HL-60 (cell line): ENCODE measurements at regions not wholly inside any gene's neighbourhood (a gene's known extent, or its start where the extent isn't known, plus 50 kb on each side); places are given as distances from the start of the nearest gene placed in this dataset.

Experiments used
- DNase-seq, 2 experiments: peaks; one replicate each; pipeline ENCODE4 v3.0.0-alpha.2; 2010 to 2020; ENCODE audit warnings: low read depth in 1 of 2, low spot score in 1 of 2
- H3K27ac ChIP-seq: fragments of 250-450 bp; sonication (Bioruptor Pico); replicated peaks from 2 replicates; pipeline ENCODE4 v1.5.1; 2020; ENCODE audit warnings: mild to moderate bottlenecking, moderate library complexity
- H3K27me3 ChIP-seq: fragments of 250-450 bp; sonication (Bioruptor Pico); 2 replicates; pipeline ENCODE4 v1.5.1; 2021; ENCODE audit warnings: mild to moderate bottlenecking, moderate library complexity; ENCODE audit not compliant: insufficient read depth, poor library complexity, severe bottlenecking
- H3K4me3 ChIP-seq: replicated peaks from 2 replicates; pipeline ENCODE4 v1.5.1; 2011; ENCODE audit warnings: mild to moderate bottlenecking, control low read depth, low read length; ENCODE audit not compliant: insufficient read depth
- CTCF ChIP-seq: IDR thresholded peaks from one replicate; pipeline ENCODE4 v1.5.1; 2011; ENCODE audit warnings: low read length, control low read depth, inconsistent platforms; ENCODE audit not compliant: insufficient read depth
- GABPA ChIP-seq: IDR thresholded peaks from 2 replicates; pipeline ENCODE4 v1.6.1; 2012; ENCODE audit warnings: low read depth
- POLR2AphosphoS5 ChIP-seq: IDR thresholded peaks from 2 replicates; pipeline ENCODE4 v1.6.1; 2012; ENCODE audit warnings: low read depth
- REST ChIP-seq: IDR thresholded peaks from 2 replicates; pipeline ENCODE4 v1.6.1; 2012; ENCODE audit warnings: low read depth; ENCODE audit not compliant: insufficient replicate concordance
- SPI1 ChIP-seq: IDR thresholded peaks from 2 replicates; pipeline ENCODE4 v1.6.1; 2012; ENCODE audit warnings: low read depth, mild to moderate bottlenecking, borderline replicate concordance

GRCh38 chr4:188854436-188854835, 715.2 kb downstream of the TRIML1 start:
- TF ChIP-seq SPI1 (no peak), CTCF (no peak), GABPA (no peak), REST (no peak), POLR2AphosphoS5 (no peak)
- DNase-seq = no peak
- Histone ChIP-seq H3K4me3 (no peak overlapping the region), H3K27me3 (no peaks in the 10 kb centered on the region), H3K27ac (no peak overlapping the region)

GRCh38 chr4:188858696-188859095, 719.5 kb downstream of the TRIML1 start:
- Histone ChIP-seq H3K27me3 (no peaks in the 10 kb centered on the region), H3K4me3 (no peak overlapping the region), H3K27ac (no peak overlapping the region)
- TF ChIP-seq POLR2AphosphoS5 (no peak), GABPA (no peak), CTCF (no peak), SPI1 (no peak), REST (no peak)
- no peak for DNase-seq

GRCh38 chr4:188864741-188865140, 725.5 kb downstream of the TRIML1 start:
- Histone ChIP-seq H3K4me3 (no peak overlapping the region), H3K27me3 (no peaks in the 10 kb centered on the region), H3K27ac (no peak overlapping the region)
- no peak for TF ChIP-seq SPI1
- TF ChIP-seq CTCF = no peak
- no peak for TF ChIP-seq POLR2AphosphoS5
- TF ChIP-seq GABPA = no peak
- TF ChIP-seq REST = no peak
- no peak for DNase-seq
